HG03060 (cell line): ENCODE measurements at regions not wholly inside any gene's neighbourhood (a gene's known extent, or its start where the extent isn't known, plus 50 kb on each side); places are given as distances from the start of the nearest gene placed in this dataset.
"Not testable (repeated sequence)": the region's sequence is repeated elsewhere in the genome, so short reads cannot be mapped to it uniquely, and the experiment has no call there.

Experiments
- ATAC-seq: cut with Tn5 transposase; IDR thresholded peaks from one replicate; pipeline ENCODE4 v1.9.1; 2021; ENCODE audit warnings: low read depth, moderate number of reproducible peaks; ENCODE audit not compliant: unreplicated experiment

DNA sequence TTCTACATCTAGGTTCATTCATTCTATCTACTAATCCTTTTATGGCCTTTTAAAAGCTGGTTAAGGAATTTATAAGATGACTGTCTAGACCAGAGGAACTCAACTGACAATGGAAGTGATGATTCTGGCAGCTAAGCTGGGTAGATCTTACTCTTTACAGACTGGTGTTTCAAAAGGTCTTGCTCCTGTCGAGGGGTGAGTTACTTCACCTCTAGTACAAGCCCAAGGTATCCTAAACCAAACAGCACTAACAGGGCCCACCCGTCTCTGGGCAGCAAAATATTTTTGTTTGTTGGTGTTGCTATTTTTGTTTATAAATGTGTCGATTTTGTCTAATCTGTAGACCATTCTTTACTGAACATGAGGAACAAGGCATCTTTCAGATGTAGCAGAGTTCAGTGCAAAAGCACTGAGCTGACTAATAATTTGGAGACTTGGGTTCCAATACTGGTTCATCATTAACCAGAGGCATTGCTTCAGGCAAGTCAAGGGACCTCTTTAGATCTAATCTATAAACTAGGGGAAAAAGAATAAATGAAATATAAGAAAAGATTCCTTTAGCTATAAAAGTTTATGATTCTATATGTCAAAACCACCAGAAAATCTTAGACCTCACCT lies 90.3 kb upstream of the FRG1 start:
- no peak for ATAC-seq

DNA sequence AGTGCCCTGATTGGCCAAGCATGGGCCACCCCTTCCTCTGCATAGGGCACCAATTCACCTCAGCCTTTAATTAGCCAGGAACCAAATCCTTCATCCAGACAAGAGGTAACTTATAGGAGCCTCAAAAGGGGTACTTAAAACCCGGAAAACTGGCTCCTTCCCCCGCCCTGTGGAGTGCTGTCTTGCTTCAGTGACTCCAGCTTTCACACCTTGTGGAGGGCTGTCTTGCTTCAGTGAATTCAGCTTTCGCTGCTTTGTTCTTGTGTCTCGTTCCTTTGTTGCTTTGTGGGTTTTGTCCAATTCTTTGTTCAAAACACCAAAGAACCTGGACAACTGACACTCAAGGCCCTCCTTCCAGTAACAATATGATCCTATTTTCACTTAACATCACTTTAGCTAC lies 82.2 kb upstream of the FRG1 start:
- no peak for ATAC-seq

DNA sequence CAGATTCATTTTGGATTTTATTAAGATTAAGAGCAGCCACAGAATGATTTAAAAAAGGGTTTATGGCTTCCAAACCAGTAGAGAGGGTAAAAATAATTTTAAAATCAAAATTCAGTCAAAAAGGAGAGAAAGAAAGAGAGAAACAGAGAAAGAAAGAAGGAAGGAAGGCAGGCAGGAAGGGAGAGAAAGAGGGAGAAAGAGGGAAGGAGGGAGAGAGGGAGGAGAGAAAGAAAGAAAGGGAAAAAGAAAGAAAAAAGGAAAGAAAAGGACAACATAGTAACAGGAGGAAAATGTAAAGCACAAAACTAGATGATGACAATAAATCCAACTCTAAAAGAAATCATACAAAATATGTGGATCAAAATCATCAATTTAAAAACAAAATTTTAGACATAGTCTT lies 79.6 kb upstream of the FRG1 start:
- ATAC-seq, result no peak

DNA sequence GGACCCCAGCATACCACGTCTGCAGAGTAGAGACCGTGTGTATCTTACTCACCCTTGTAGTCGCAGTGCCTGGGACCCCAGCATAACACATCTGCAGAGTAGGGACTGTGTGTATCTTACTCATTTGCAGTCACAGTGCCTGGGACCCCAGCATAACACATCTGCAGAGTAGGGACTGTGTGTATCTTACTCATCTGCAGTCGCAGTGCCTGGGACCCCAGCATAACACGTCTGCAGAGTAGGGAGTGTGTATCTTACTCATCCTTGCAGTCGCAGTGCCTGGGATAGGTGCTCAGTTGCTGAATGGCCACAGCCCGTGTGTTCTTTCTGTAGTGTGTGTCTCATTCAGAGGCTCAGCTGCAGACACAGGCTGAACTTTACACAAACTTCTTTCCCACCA lies 71.4 kb upstream of the FRG1 start:
- no peak for ATAC-seq

DNA sequence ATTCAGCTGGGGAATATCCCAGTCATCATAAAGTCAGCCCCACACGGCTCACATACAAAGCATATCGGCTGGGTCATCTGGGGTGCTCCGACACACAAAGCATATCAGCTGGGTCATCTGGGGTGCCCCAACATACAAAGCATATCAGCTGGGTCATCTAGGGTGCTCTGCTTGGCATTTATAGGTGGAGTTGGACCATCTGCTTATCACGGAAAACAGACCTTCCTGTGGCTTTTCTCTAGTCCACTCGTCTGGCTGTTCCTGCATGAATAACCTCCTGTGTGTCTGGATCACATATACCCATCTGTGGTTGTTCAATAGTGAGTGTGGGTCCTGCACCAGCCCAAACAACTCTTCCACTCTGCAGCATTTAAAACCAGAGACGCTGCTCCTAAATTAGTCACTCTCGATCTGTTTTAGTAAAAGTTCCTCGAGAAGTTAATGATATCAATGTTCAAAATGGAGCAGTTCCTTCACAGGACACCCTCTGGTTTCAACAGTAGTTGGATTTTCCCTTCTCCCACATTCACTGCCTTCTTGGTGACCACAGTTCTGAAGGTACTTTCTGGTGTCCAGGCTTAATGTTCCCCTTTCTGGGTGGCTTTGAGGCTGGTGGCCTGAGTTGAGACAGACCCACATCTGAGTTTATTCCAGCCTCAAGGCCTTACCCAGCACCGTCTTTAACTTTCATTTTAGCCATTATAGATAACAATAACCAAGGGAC lies 70.0 kb upstream of the FRG1 start:
- no peak for ATAC-seq

DNA sequence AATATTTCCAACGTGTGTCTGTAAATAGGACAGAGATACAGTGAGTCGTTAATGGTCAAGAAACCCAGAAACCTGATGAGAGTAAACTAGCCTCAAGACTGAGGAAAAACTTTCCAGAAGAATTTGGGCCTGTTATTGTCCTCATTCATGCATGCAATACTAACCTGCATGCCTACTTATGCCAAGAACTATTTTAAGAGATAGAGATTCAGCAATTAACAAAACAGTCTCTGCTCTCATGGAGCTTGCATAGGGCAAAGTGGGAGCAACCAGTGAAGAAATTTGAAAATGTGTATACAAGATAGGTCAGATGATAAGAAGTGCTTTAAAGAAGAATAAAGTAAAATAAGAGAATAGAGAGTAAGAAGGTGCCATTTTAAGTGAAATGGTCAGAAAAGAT lies 66.1 kb upstream of the FRG1 start:
- no peak for ATAC-seq

DNA sequence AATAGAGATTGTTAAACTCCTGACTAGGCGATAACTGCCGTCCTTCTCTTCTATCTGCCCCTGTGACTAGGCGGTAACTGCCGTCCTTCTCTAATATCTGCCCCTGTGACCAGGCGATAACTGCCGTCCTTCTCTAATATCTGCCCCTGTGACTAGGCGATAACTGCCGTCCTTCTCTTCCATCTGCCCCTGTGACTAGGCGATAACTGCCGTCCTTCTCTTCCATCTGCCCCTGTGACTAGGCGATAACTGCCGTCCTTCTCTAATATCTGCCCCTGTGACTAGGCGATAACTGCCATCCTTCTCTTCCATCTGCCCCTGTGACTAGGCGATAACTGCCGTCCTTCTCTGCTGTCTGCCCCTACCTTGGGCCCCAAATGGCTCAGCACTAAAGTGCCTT lies 59.5 kb upstream of the FRG1 start:
- ATAC-seq, result not testable (repeated sequence)

DNA sequence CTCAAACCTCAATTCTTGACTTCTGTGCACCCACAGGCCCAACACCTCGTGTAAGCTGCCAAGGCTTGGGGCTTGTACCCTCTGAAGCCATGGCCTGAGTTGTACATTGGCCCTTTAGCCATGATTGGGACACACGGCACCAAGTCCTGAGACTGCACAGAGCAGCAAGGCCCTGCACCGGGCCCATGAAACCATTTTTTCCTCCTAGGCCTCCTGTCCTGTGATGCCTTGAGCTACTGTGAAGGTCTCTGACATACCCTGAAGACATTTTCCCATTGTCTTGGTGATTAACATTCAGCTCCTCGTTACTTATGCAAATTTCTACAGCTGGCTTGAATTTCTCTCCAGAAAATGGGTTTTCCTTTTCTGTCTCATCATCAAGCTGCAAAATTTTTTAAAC lies 52.3 kb upstream of the FRG1 start:
- ATAC-seq, result not testable (repeated sequence)
